ENCODE measurements at regions not wholly inside any gene's neighbourhood (a gene's known extent, or its start where the extent isn't known, plus 50 kb on each side); places are given as distances from the start of the nearest gene placed in this dataset.

DNA sequence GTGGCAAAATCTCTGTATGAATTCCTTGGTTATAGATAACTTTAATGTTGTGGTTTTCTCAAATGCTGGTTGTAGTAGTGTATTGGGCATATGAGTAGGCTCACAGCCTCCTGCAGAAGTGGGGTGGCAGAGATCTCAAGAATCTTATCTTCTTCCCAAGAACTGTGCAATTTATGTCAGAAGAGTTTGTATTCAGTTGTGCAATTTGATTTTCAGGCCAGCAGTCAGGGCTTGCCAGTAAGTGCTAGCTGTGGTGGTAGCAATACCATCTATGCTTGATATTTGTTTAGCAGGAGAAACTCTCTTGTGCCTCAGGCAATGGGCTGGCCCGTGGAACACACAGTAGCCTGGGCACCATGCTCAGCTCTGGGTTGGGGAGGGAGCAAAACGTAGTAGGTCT lies 58.4 kb upstream of the GOLIM4 start:
- no peak for DNase-seq (ENCODE audit: low read depth)

DNA sequence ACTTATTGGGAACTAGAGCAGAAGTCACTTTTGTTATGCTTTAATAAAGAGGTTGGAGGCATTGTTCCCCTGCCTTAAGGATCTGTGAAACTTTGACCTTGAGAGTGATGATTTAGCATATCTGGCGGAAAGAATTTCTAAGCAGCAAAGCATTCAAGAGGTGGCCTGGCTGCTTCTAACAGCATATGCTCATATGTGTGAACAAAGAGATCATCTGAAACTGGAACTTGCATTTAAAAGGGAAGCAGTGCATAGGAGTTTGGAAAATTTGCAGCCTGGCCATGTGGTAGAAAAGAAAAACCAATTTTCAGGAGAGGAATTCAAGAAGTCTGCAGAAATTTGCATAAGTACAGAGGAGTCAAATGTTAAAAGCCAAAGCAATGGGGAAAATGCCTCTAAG lies 56.4 kb upstream of the GOLIM4 start:
- no peak for DNase-seq (ENCODE audit: low read depth)
